GM18861 (cell line): ENCODE measurements at regions not wholly inside any gene's neighbourhood (a gene's known extent, or its start where the extent isn't known, plus 50 kb on each side); places are given as distances from the start of the nearest gene placed in this dataset.
"Not testable (repeated sequence)": the region's sequence is repeated elsewhere in the genome, so short reads cannot be mapped to it uniquely, and the experiment has no call there.

Experiments
- ATAC-seq: cut with Tn5 transposase; IDR thresholded peaks from one replicate; pipeline ENCODE4 v1.9.1; 2021; ENCODE audit not compliant: unreplicated experiment

DNA sequence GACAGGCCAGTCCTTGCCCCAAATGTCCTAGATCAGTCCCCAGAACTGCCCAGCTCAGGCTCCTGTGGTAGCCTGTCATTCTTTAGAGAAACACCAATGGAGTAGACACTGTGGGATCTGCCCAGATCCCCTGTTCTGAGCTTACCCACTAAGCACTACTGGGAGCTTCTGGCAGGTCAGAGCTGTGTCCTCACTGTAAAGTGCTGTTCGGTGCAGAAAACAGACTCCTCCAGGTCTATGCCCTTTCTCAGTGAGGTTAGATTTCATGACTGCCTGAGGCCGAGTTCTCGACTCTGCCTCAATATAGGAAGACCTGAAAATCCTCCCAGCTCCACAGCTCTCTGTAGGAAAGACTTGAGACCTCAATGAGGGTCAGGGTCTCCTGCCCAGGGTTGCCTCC lies 67.5 kb upstream of the IGLL5 start:
- no peak for ATAC-seq

DNA sequence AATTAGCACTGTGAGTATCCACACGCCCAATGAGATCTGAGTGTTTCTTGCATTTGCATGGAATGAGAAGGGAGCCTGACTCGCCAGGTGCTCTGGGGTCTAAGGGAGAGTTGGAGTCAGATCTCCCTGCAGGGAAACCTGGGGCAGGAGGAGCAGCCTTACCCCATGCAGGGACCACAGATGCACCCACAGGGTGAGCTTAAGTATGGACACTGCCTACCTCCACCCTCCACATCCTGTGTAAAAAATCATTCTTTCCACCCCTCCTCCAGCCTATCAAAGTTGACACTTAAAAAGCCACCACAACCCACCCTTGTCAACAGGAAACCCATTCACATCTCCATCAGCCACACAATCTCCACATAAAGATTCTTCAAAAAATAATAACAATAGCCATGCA lies 67.0 kb upstream of the IGLL5 start:
- ATAC-seq = no peak

- ATAC-seq = no peak
These were observed 66.3 kb upstream of the IGLL5 start for GRCh38 chr22:22821340-22821739.

GRCh38 chr22:22822106-22822505 lies 65.5 kb upstream of the IGLL5 start:
- no peak for ATAC-seq

- not testable (repeated sequence) for ATAC-seq
These were observed 65.1 kb upstream of the IGLL5 start for GRCh38 chr22:22822553-22822952.

GRCh38 chr22:22823131-22823810 lies 64.3 kb upstream of the IGLL5 start:
- ATAC-seq = no peak

- ATAC-seq = no peak
These were observed 63.0 kb upstream of the IGLL5 start for GRCh38 chr22:22824340-22825212.

DNA sequence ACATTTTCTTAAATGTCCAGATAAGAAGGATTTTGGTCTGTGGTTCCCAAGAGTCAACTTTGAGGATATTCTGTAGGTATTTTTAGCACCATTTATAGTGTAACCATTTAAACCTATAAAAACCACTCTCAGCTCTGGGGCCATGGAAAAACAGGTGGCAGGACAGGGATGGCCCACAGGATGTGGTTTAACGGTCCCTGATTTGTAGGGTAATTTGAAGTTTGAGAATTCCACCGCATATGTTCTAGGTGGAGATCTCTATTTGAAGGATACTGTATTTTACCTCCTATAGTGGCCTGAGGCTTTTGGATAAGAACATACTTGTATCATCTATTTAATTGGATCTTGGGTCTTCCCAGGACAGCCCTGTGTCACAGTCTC lies 62.4 kb upstream of the IGLL5 start:
- no peak for ATAC-seq

GRCh38 chr22:22827187-22827939 lies 60.3 kb upstream of the IGLL5 start:
- no peak for ATAC-seq

DNA sequence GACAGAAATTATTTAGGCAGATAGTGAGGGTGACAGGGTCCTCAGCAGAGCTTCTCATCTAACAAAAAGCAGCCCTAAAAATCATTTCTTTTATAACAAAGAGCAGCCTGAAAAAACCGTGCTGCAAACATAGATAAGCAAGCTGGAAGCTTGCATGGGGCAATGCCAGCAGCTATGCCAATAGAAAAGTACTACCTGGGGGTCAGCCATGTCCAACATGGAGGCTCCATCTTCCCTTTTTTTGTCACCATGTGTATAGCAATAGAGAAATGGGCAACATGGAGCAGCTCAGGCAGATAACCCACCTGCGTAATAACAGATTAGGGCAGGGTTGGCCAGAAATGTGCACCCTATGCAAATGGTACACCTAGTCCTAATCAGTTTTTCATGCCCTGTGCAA lies 57.4 kb upstream of the IGLL5 start:
- no peak for ATAC-seq

DNA sequence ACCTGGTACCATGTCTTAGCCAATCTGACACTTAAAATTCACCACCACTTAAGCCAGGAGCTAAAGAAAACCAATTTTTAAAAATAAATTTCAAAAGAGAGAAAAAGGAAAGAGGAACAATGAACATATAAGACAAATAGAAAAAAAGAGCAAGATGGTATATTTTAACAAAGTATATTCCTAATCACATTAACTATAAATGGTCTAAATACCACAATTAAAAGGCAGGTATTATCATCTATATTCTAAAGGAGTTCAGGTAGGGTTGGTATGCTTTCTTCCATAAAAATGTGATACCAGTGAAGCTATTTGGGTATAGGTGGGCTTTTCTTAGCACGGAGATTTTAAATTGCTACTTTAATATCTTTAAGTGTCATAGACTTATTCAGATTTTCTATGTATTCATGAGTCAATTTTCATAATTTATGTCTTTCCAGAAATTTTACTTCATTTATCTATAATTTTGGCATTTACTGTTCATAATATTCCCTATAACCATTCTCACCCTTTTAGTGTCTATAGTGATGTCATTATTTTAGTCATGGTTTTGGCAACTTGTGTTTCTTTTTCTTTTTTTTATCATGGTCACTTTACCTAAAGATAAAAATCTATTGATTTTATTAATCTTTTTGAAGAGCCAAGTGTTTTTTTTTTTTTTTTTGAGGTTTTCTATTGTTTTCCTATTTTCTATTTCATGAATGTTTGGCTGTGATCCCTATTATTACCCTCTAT lies 56.5 kb upstream of the IGLL5 start:
- ATAC-seq = no peak

DNA sequence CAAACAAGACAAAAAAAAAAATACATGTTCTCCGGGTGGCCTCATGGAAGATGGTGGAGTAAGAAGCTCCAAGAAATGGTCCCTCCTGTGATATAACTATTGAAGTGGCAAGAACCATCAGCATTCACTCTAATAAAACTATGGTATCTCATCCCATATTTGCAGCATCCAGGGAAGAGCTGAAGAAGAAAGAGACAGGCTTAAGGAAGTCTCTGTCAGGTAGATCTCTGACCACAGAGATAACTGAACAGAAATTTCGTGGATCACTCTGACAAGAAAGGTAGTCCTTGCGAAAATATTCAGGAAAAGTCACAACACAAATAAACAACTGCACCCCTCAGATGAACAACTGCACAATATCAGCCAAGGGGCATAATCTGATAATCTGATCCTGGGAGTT lies 54.6 kb upstream of the IGLL5 start:
- ATAC-seq = no peak

DNA sequence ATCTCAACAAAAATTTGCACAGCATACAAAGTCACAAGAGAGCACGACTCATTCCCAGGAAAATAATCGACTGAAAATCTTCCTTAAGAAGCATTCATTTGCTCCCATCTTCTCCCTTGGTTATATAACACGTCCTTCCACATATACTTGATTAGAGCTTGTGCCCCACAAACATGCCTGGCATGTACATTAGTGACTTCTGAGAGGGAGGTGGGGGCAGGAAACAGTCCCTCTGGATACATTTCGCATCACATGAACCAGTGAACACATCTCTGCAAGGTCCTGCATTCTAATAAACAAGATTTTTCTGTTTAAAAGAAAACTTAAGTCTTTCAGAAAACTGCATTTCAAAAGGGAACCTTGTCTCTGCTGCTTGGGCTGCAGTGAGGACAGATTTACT lies 54.1 kb upstream of the IGLL5 start:
- no peak for ATAC-seq

- ATAC-seq = no peak
These were observed 53.4 kb upstream of the IGLL5 start for GRCh38 chr22:22834204-22834603.

GRCh38 chr22:22834783-22835182 lies 52.8 kb upstream of the IGLL5 start:
- ATAC-seq = no peak

GRCh38 chr22:22835242-22835641 lies 52.4 kb upstream of the IGLL5 start:
- no peak for ATAC-seq

DNA sequence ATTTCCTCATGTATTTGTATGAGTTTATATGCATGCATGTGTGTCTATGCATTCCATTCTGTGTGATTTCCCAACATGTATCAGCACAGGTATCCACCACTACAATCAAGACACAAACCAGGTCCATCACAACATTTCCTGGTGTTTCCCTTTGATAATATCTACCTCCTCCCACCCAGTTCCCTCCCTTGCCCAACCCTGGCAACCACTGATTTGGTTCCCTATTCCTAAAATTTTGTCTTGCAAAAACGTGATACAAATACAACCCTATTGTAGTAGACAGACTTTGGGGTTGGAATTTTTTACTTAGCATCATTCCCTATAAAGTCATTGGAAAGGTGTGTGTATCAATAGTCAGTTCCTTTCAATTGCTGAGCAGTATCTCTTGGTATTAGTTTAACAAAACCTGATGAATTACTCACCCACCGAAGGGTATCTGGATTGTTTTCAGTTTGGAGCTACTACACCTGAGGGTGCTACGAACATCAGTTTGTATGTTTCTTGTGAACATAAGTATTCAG lies 51.8 kb upstream of the IGLL5 start:
- no peak for ATAC-seq

- ATAC-seq = no peak
These were observed 51.0 kb upstream of the IGLL5 start for GRCh38 chr22:22836635-22837034.
